ENCODE measurements at regions not wholly inside any gene's neighbourhood (a gene's known extent, or its start where the extent isn't known, plus 50 kb on each side); places are given as distances from the start of the nearest gene placed in this dataset.
"Not testable (repeated sequence)": the region's sequence is repeated elsewhere in the genome, so short reads cannot be mapped to it uniquely, and the experiment has no call there.

DNA sequence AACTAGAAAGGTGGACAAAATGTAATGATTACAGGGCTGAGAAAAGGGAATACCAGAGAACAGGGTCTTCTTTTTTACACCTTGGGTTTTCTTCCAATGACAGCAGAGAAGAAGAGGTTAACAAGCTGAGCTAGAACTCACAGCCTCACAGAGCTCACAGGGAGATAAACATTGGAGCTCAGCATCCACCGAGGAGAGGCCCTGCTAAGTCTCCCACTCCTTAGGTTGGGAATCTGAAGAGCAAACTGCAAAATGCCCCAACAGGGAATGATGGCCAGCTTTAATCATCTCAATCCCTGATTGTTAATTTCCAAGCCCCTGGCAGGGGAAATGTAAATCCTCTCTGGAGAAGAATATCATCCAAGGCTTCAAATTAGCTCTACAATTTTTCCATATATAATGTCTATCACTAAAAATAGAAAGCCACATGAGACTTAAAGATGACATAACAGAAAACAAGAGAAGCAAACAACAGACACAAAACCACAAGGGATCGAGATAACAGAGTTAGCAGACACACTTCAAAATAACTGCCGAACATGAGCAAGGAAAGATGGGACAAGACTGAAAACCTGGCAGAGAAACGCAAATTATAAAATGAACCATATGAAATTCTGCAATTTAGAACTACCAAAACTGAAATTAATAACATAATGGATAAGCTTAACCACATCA, 66.1 kb upstream of the ZSCAN2 start:
- not testable (repeated sequence) for ATAC-seq; DNase-seq (ENCODE audit: low spot score)

DNA sequence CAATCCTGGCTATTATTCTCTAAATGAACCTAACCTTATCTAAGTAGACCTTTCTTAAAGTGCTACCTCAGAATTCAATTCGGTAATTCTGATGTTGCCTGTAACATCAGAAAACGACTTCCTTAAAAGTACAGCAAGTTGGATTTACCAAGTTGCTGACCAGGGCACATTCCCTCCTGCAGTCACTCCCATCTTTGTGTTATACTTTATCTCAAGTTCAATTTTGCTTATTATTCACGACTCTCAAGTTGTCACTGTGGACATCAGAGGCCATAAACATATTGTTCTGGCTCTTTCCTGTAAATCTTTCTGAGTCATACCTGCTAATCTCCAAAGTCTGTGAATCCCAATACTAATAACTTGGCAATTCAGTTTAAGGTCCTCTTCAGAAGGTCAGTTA, 64.6 kb upstream of the ZSCAN2 start:
- not testable (repeated sequence) for DNase-seq (ENCODE audit: low spot score); ATAC-seq

DNA sequence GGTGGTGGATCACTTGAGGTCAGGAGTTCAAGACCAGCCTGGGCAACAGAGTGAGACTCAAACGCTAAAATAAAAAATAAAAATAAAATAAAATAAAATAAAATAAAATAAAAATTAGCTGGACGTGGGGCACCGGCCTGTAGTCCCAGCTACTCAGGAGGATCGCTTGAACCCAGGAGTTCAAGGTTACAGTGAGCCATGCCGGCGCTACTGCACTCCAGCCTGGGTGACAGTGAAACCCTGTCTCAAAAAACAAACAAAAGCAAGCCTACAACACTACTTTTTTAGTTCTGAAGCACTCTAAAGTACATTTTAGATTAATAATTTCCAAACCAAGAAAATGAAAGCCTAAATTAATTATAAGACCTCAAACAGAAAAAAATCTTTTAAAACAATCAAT, 56.2 kb upstream of the ZSCAN2 start:
- ATAC-seq, result peak; percentile 47

DNA sequence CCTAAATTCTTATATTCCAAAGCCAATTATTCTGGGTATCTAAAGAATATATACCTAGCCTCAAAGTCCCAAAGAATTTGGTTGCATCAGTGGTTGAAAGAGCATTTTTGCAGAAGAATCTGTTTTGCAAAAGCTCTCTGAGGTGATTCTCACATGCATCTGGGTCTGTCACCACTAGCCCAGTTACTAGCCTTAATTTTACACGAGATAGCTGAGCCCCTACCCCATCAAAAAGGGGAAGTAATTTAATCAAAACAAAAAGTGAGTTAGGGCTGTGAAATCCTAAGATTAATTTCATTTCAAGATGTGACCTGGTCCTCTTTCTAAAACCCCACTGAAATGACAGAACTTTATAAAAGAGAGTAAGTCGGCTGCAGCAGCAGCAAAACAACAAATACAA, 53.7 kb upstream of the ZSCAN2 start:
- not testable (repeated sequence) for ATAC-seq; DNase-seq (ENCODE audit: low spot score)

More for the DNA sequence above, 56.2 kb upstream of the ZSCAN2 start:
- not testable (repeated sequence) for DNase-seq (ENCODE audit: low spot score)

DNA sequence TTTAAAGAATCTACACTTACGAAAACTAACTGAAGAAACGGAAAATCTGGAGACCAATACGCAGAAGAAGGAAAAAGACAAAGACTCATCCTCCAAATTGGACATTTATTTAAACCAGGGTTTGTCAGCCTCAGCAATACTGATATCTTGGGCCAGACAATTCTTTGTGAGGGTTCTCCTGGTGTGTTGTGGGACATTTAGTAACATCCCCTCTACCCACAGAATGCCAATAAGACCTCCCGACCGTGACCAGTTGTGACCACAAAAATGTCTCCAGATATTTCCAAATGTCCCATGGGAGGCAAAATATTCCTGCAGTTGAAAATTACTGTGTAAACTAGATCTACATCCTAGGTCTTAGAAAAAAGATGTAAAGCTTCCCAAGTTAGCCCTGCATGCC, 50.3 kb upstream of the ZSCAN2 start:
- DNase-seq (ENCODE audit: low spot score); ATAC-seq: not testable (repeated sequence)
